ENCODE measurements at regions not wholly inside any gene's neighbourhood (a gene's known extent, or its start where the extent isn't known, plus 50 kb on each side); places are given as distances from the start of the nearest gene placed in this dataset.

DNA sequence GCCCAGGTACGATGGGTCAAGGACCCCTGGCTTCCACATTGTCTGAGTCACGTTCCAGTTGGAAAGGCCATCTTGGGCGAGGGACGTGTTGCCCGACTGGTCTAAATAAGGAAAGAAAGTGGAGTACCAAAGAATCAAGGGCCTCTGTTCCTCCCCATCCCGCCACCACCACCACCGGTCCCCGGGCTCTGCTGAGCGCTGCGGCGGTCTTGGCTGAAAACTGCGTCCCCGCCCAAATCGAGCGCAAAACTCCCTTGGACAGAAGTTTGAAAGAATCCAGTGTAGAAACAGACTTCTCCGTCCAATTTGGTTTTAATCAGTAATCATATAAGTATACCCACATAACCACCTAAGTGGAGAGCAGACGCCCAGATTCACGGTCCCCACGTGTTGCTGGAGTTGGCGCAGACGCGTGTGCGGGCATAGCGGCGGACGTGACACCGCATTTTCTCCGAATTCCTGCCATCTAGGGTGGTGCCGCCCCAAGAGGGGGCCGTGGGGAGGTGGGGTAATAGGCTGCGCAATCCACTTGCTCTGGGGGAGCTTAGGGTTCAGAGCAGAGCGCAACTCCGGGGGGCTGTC, 243.8 kb upstream of the TOPAZ1 start:
- no peak for TF ChIP-seq CTCF (IDR thresholded peaks at IDR 0.05)
- no peak for TF ChIP-seq EZH2 (IDR thresholded peaks at IDR 0.05; ENCODE audit: borderline replicate concordance, insufficient read depth, low read depth, low read length, poor library complexity, severe bottlenecking)
